ENCODE measurements at regions not wholly inside any gene's neighbourhood (a gene's known extent, or its start where the extent isn't known, plus 50 kb on each side); places are given as distances from the start of the nearest gene placed in this dataset.

GRCh38 chr4:38504396-38504715 lies 159.6 kb upstream of the KLF3 start:
- H3K36me3 ChIP-seq (ENCODE audit: control insufficient read depth in 1 of 2, insufficient read depth in 2 of 2, low read length in 2 of 2) = no peaks in the 10 kb centered on the region
- H3K4me1 ChIP-seq (ENCODE audit: control insufficient read depth in 1 of 2, insufficient read depth in 2 of 2, low read length in 2 of 2) = no peaks in the 10 kb centered on the region
- no peak for ATAC-seq
- RAD21 ChIA-PET (ENCODE audit: low non-redundant PET in 1 of 2, low total read pairs in 2 of 2, uncharacterized antibody in 2 of 2, unreplicated experiment in 2 of 2) = no interaction called here
- BruUV-seq (replicated peaks) = no TSS peak
- no peak overlapping the region for H3K27ac ChIP-seq (ENCODE audit: low read depth, low read length)
- H3K4me2 ChIP-seq (ENCODE audit: low read length) = no peak overlapping the region
- intact Hi-C loops (cut with micrococcal nuclease) = no loop called here
- H4K20me1 ChIP-seq (ENCODE audit: insufficient read depth) = no peaks in the 10 kb centered on the region
- POLR2A ChIA-PET = no interaction called here
- CTCF ChIA-PET = no interaction called here
- no peaks in the 10 kb centered on the region for H3K27me3 ChIP-seq (ENCODE audit: insufficient read depth, low read length)
- TF ChIP-seq ELF1 (IDR thresholded peaks at IDR 0.05; ENCODE audit: borderline replicate concordance, low read depth) (no peak), ATF3 (IDR thresholded peaks at IDR 0.05) (no peak), POLR2A (IDR thresholded peaks at IDR 0.05; ENCODE audit: borderline replicate concordance, extremely low read depth, insufficient read depth, insufficient read length) (no peak), SRF (IDR thresholded peaks at IDR 0.05; ENCODE audit: low read depth) (no peak), SIN3A (IDR thresholded peaks at IDR 0.05; ENCODE audit: low read depth) (no peak), CTCF (IDR thresholded peaks at IDR 0.05 in 2 of 3, conservative IDR thresholded peaks at IDR 0.05 in 1 of 3; ENCODE audit: borderline replicate concordance in 1 of 3, insufficient read depth in 1 of 3, low read depth in 2 of 3, low read length in 2 of 3) (no peak), CEBPB (IDR thresholded peaks at IDR 0.05; ENCODE audit: low read depth) (no peak), POLR2AphosphoS5 (IDR thresholded peaks at IDR 0.05; ENCODE audit: low read depth, low read length) (no peak), EGR1 (IDR thresholded peaks at IDR 0.05; ENCODE audit: low read depth) (no peak), EZH2 (IDR thresholded peaks at IDR 0.05) (no peak), FOSL1 (IDR thresholded peaks at IDR 0.05; ENCODE audit: low read depth) (no peak), JUND (IDR thresholded peaks at IDR 0.05) (no peak), RAD21 (IDR thresholded peaks at IDR 0.05; ENCODE audit: low read depth) (no peak), ZFX (IDR thresholded peaks at IDR 0.05) (no peak), EZH2phosphoT487 (IDR thresholded peaks at IDR 0.05; ENCODE audit: borderline replicate concordance) (no peak), YY1 (IDR thresholded peaks at IDR 0.05; ENCODE audit: extremely low read depth, insufficient replicate concordance, low read depth, low read length) (no peak), SP1 (IDR thresholded peaks at IDR 0.05; ENCODE audit: low read depth) (no peak), ZNF274 (IDR thresholded peaks at IDR 0.05; ENCODE audit: low read depth, low read length) (no peak), ZBTB33 (IDR thresholded peaks at IDR 0.05; ENCODE audit: extremely low read depth, insufficient replicate concordance, low read length) (no peak)
- H3K9me2 ChIP-seq (ENCODE audit: insufficient read depth) = no peaks in the 10 kb centered on the region
- no peak overlapping the region for H2AFZ ChIP-seq (ENCODE audit: low read depth, low read length, poor library complexity, severe bottlenecking)
- no peaks in the 10 kb centered on the region for H3K79me2 ChIP-seq (ENCODE audit: insufficient read depth, low read length)
- no peak for DNase-seq (ENCODE audit: low read depth, low spot score)
- no peak overlapping the region for H3K4me3 ChIP-seq (replicated peaks in 1 of 2; ENCODE audit: low read depth in 1 of 2, low read length in 2 of 2)
- no peak overlapping the region for H3K9ac ChIP-seq (ENCODE audit: low read length)
- H3K9me3 ChIP-seq (ENCODE audit: control insufficient read depth in 1 of 2, insufficient read depth in 1 of 2, low read depth in 1 of 2, low read length in 2 of 2) = no peaks in the 10 kb centered on the region
